ENCODE measurements at regions not wholly inside any gene's neighbourhood (a gene's known extent, or its start where the extent isn't known, plus 50 kb on each side); places are given as distances from the start of the nearest gene placed in this dataset.
"Not testable (repeated sequence)": the region's sequence is repeated elsewhere in the genome, so short reads cannot be mapped to it uniquely, and the experiment has no call there.

- intact Hi-C loops (cut with DNase I); H3K36me3 ChIP-seq: not testable (repeated sequence)
- WGBS, result 69% methylated on average over 6 of the region's 7 CpGs
Measured at GRCh38 chr5:177847914-177848313, 65.2 kb upstream of the FAM153A start.

GRCh38 chr5:177846598-177846997, 63.9 kb upstream of the FAM153A start:
- DNase-seq (ENCODE audit: low spot score); H3K4me3 ChIP-seq; intact Hi-C loops (cut with DNase I); H3K27me3 ChIP-seq (replicated peaks; ENCODE audit: insufficient read depth); H3K4me1 ChIP-seq (replicated peaks); H3K36me3 ChIP-seq; H3K9me3 ChIP-seq; H3K27ac ChIP-seq: not testable (repeated sequence)
- WGBS, result 37% methylated on average over 2 of the region's 5 CpGs

More at GRCh38 chr5:177847914-177848313, 65.2 kb upstream of the FAM153A start:
- not testable (repeated sequence) for H3K27ac ChIP-seq; H3K4me1 ChIP-seq (replicated peaks); DNase-seq (ENCODE audit: low spot score); H3K9me3 ChIP-seq; H3K27me3 ChIP-seq (replicated peaks; ENCODE audit: insufficient read depth); H3K4me3 ChIP-seq

GRCh38 chr5:177845906-177846305, 63.2 kb upstream of the FAM153A start:
- H3K9me3 ChIP-seq; H3K36me3 ChIP-seq; intact Hi-C loops (cut with DNase I); H3K27ac ChIP-seq; DNase-seq (ENCODE audit: low spot score); H3K4me1 ChIP-seq (replicated peaks); H3K27me3 ChIP-seq (replicated peaks; ENCODE audit: insufficient read depth); H3K4me3 ChIP-seq: not testable (repeated sequence)
- WGBS, result 100% methylated on average over 1 of the region's 4 CpGs

- H3K27me3 ChIP-seq (replicated peaks; ENCODE audit: insufficient read depth); H3K9me3 ChIP-seq; H3K4me1 ChIP-seq (replicated peaks); intact Hi-C loops (cut with DNase I); DNase-seq (ENCODE audit: low spot score); H3K36me3 ChIP-seq; H3K4me3 ChIP-seq; H3K27ac ChIP-seq: not testable (repeated sequence)
- 13% methylated on average over 1 of the region's 5 CpGs for WGBS
Measured at GRCh38 chr5:177836191-177836590, 53.5 kb upstream of the FAM153A start.
